GM19025 (cell line): ENCODE measurements at regions not wholly inside any gene's neighbourhood (a gene's known extent, or its start where the extent isn't known, plus 50 kb on each side); places are given as distances from the start of the nearest gene placed in this dataset.
"Not testable (repeated sequence)": the region's sequence is repeated elsewhere in the genome, so short reads cannot be mapped to it uniquely, and the experiment has no call there.

Experiments used
- ATAC-seq: cut with Tn5 transposase; IDR thresholded peaks from one replicate; pipeline ENCODE4 v1.9.1; 2021; ENCODE audit warnings: mild to moderate bottlenecking, low read depth, moderate library complexity; ENCODE audit not compliant: unreplicated experiment

GRCh38 chr12:91706466-91706865 lies 439.2 kb downstream of the BTG1 start:
- no peak for ATAC-seq

GRCh38 chr12:91704446-91704845 lies 441.2 kb downstream of the BTG1 start:
- ATAC-seq, result no peak

- no peak for ATAC-seq
Measured at GRCh38 chr12:91703491-91704283, 442.0 kb downstream of the BTG1 start.

- ATAC-seq, result no peak
Measured at GRCh38 chr12:91702843-91703425, 442.7 kb downstream of the BTG1 start.

- ATAC-seq, result no peak
Measured at GRCh38 chr12:91695964-91696363, 449.7 kb downstream of the BTG1 start.

- not testable (repeated sequence) for ATAC-seq
Measured at GRCh38 chr12:91695406-91695805, 450.2 kb downstream of the BTG1 start.

- ATAC-seq, result no peak
Measured at GRCh38 chr12:91690531-91690930, 455.1 kb downstream of the BTG1 start.

- no peak for ATAC-seq
Measured at GRCh38 chr12:91687052-91688017, 458.3 kb downstream of the BTG1 start.

- no peak for ATAC-seq
Measured at GRCh38 chr12:91685917-91686316, 459.7 kb downstream of the BTG1 start.

- no peak for ATAC-seq
Measured at GRCh38 chr12:91681751-91682150, 463.9 kb downstream of the BTG1 start.

- no peak for ATAC-seq
Measured at GRCh38 chr12:91680864-91681263, 464.8 kb downstream of the BTG1 start.

GRCh38 chr12:91677556-91677955 lies 468.1 kb downstream of the BTG1 start:
- no peak for ATAC-seq

- ATAC-seq, result no peak
Measured at GRCh38 chr12:91675401-91675800, 470.2 kb downstream of the BTG1 start.

- no peak for ATAC-seq
Measured at GRCh38 chr12:91672130-91672529, 473.5 kb downstream of the BTG1 start.

GRCh38 chr12:91667694-91668093 lies 478.0 kb downstream of the BTG1 start:
- ATAC-seq, result no peak

GRCh38 chr12:91663744-91664143 lies 481.1 kb upstream of the DCN start:
- no peak for ATAC-seq

- ATAC-seq, result no peak
Measured at GRCh38 chr12:91663310-91663709, 480.7 kb upstream of the DCN start.

- no peak for ATAC-seq
Measured at GRCh38 chr12:91662021-91662420, 479.4 kb upstream of the DCN start.

GRCh38 chr12:91657032-91657431 lies 474.4 kb upstream of the DCN start:
- ATAC-seq, result no peak

- ATAC-seq, result no peak
Measured at GRCh38 chr12:91655966-91656365, 473.3 kb upstream of the DCN start.

GRCh38 chr12:91654087-91654486 lies 471.5 kb upstream of the DCN start:
- ATAC-seq, result no peak
